ENCODE measurements at regions not wholly inside any gene's neighbourhood (a gene's known extent, or its start where the extent isn't known, plus 50 kb on each side); places are given as distances from the start of the nearest gene placed in this dataset.
"Not testable (repeated sequence)": the region's sequence is repeated elsewhere in the genome, so short reads cannot be mapped to it uniquely, and the experiment has no call there.

- DNase-seq: no peak
- no peak overlapping the region for H3K27ac ChIP-seq
- no peaks in the 10 kb centered on the region for H3K27me3 ChIP-seq
- H3K4me3 ChIP-seq: no peak overlapping the region
- ATAC-seq (ENCODE audit: low FRiP score in 2 of 2): no peak
- 68 to 92% methylated on average over 1 of the region's 1 CpG for WGBS, 2 donors
- no peaks in the 10 kb centered on the region for H3K9me3 ChIP-seq
- H3K4me1 ChIP-seq: no peaks in the 10 kb centered on the region
- TF ChIP-seq POLR2AphosphoS5 (IDR thresholded peaks at IDR 0.05) (no peak), EP300 (IDR thresholded peaks at IDR 0.05) (no peak), POLR2A (IDR thresholded peaks at IDR 0.05) (no peak), CTCF (IDR thresholded peaks at IDR 0.05) (no peak)
- no peaks in the 10 kb centered on the region for H3K36me3 ChIP-seq
Observed at GRCh38 chr2:84126084-84126483, 333.0 kb downstream of the SUCLG1 start.

- no peak for TF ChIP-seq EP300 (IDR thresholded peaks at IDR 0.05)
- TF ChIP-seq POLR2AphosphoS5 (IDR thresholded peaks at IDR 0.05): no peak
- TF ChIP-seq POLR2A (IDR thresholded peaks at IDR 0.05): no peak
- no peak for TF ChIP-seq CTCF (IDR thresholded peaks at IDR 0.05)
- Histone ChIP-seq H3K9me3 (no peaks in the 10 kb centered on the region), H3K27ac (no peak overlapping the region), H3K36me3 (no peaks in the 10 kb centered on the region), H3K4me3 (no peak overlapping the region), H3K27me3 (no peaks in the 10 kb centered on the region), H3K4me1 (no peaks in the 10 kb centered on the region)
- ATAC-seq (ENCODE audit: low FRiP score in 2 of 2) (no peak), DNase-seq (no peak)
- whole genome bisulfite sequencing, 2 donors: 42% methylated on average over 4 of the region's 4 CpGs
Observed at GRCh38 chr2:84116143-84116542, 342.9 kb downstream of the SUCLG1 start.

- 53 to 93% methylated on average over 2 of the region's 2 CpGs for WGBS, 2 donors
- no peak overlapping the region for H3K4me3 ChIP-seq
- H3K27me3 ChIP-seq: no peaks in the 10 kb centered on the region
- H3K27ac ChIP-seq: no peak overlapping the region
- H3K9me3 ChIP-seq: no peaks in the 10 kb centered on the region
- H3K36me3 ChIP-seq: no peaks in the 10 kb centered on the region
- TF ChIP-seq CTCF (IDR thresholded peaks at IDR 0.05): no peak
- TF ChIP-seq POLR2A (IDR thresholded peaks at IDR 0.05): no peak
- no peak for TF ChIP-seq EP300 (IDR thresholded peaks at IDR 0.05)
- no peak for TF ChIP-seq POLR2AphosphoS5 (IDR thresholded peaks at IDR 0.05)
- ATAC-seq (ENCODE audit: low FRiP score in 2 of 2) (no peak), DNase-seq (no peak)
- H3K4me1 ChIP-seq: no peaks in the 10 kb centered on the region
Observed at GRCh38 chr2:84115173-84115857, 343.8 kb downstream of the SUCLG1 start.

- 89 to 95% methylated on average over 15 of the region's 15 CpGs for WGBS, 2 donors
- not testable (repeated sequence) for H3K27ac ChIP-seq; H3K36me3 ChIP-seq; H3K27me3 ChIP-seq; ATAC-seq (ENCODE audit: low FRiP score in 2 of 2); H3K9me3 ChIP-seq; H3K4me1 ChIP-seq; H3K4me3 ChIP-seq
- DNase-seq: peak in 1 of 2 donors; percentile 32
Observed at GRCh38 chr2:84103816-84104527, 355.1 kb downstream of the SUCLG1 start.

- no peak for TF ChIP-seq POLR2A (IDR thresholded peaks at IDR 0.05)
- H3K4me1 ChIP-seq: no peaks in the 10 kb centered on the region
- H3K4me3 ChIP-seq: no peak overlapping the region
- no peak overlapping the region for H3K27ac ChIP-seq
- WGBS, 2 donors: 69 to 75% methylated on average over 2 of the region's 2 CpGs
- no peaks in the 10 kb centered on the region for H3K27me3 ChIP-seq
- DNase-seq (no peak), ATAC-seq (ENCODE audit: low FRiP score in 2 of 2) (no peak)
- H3K36me3 ChIP-seq: no peaks in the 10 kb centered on the region
- peaks cover 0 to 10% (median 6%) of the 10 kb centered on the region in 4 donors for H3K9me3 ChIP-seq
Observed at GRCh38 chr2:84102274-84102673, 356.8 kb downstream of the SUCLG1 start.

GRCh38 chr2:84088656-84089055, 370.4 kb downstream of the SUCLG1 start:
- H3K9me3 ChIP-seq: no peaks in the 10 kb centered on the region
- no peaks in the 10 kb centered on the region for H3K36me3 ChIP-seq
- no peak for DNase-seq

More at GRCh38 chr2:84088656-84089055, 370.4 kb downstream of the SUCLG1 start:
- TF ChIP-seq CTCF (IDR thresholded peaks at IDR 0.05): no peak
- no peak for TF ChIP-seq EP300 (IDR thresholded peaks at IDR 0.05)
- no peak for TF ChIP-seq POLR2A (IDR thresholded peaks at IDR 0.05)
- TF ChIP-seq POLR2AphosphoS5 (IDR thresholded peaks at IDR 0.05): no peak
- H3K27me3 ChIP-seq: no peaks in the 10 kb centered on the region
- no peak overlapping the region for H3K4me3 ChIP-seq
- H3K4me1 ChIP-seq: no peaks in the 10 kb centered on the region
- H3K27ac ChIP-seq: no peak overlapping the region
- no peak for ATAC-seq (ENCODE audit: low FRiP score in 2 of 2)

Data from upper lobe of left lung (tissue), 6 donors.